GM19468 (cell line): ENCODE measurements at regions not wholly inside any gene's neighbourhood (a gene's known extent, or its start where the extent isn't known, plus 50 kb on each side); places are given as distances from the start of the nearest gene placed in this dataset.

Source experiments
- ATAC-seq: cut with Tn5 transposase; IDR thresholded peaks from one replicate; pipeline ENCODE4 v1.9.1; 2021; ENCODE audit warnings: mild to moderate bottlenecking, moderate library complexity, moderate number of reproducible peaks; ENCODE audit not compliant: unreplicated experiment; ENCODE audit errors: extremely low read depth

- no peak for ATAC-seq
These were observed 439.3 kb upstream of the ZNF608 start for GRCh38 chr5:125185740-125186139.

DNA sequence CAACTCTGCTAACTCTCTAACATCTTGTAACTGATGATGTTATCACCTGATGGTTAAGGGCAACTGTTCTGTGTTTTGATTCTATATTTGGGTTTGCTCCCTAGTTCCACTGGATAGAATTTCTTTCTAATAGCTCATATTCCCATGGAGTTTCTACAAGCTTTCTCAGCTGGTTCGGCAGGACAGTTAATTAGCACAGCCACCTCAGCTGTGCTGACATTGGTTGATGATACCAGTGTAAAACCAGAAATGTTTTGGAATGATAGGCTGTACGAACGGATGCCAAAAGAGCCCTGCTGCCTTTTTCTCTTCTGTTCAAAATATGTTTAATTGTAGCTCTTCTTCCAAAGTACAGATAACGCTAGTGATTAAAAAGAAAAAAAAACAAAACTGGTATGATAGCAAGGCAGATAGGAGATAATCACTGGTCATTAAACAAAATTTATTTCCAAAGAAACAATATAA, 440.5 kb upstream of the ZNF608 start:
- ATAC-seq = no peak

GRCh38 chr5:125189531-125189941, 443.1 kb upstream of the ZNF608 start:
- no peak for ATAC-seq

- no peak for ATAC-seq
These were observed 444.0 kb upstream of the ZNF608 start for GRCh38 chr5:125190232-125191087.

GRCh38 chr5:125194883-125195282, 448.4 kb upstream of the ZNF608 start:
- no peak for ATAC-seq

GRCh38 chr5:125196481-125197111, 450.2 kb upstream of the ZNF608 start:
- ATAC-seq = no peak

GRCh38 chr5:125197321-125197720, 450.9 kb upstream of the ZNF608 start:
- ATAC-seq = no peak

DNA sequence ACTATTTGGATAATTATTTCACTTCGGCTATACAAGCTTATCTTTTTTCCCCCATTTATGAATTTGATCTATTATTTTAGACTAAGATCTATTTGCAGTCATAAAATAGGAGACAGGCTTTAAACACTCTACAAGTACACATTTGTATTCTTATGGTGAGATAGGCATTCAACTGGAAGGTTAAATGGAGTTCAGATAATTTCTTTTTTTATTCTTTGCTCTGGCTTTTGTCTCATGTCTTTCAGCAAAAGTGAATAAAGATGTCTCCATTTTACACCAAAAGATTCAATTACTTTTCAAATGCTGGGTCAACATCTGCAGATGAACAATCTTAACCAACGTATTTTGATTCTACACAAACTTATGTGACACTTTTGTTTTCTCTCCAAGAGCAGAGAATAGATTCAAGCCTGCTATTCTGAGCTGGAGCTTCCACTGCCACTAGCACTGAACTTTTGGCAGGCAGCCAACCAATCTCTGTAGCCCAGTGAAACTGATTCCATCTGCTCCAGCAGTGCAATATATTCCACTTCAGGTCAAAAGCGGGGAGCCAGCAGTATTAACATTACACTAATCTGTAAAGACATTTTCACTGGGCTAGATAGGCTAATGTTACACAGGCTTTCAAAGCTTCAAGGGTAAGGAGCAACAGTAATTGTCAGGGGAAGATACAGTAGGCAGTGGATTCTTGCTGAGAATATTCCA, 452.0 kb upstream of the ZNF608 start:
- ATAC-seq = no peak

DNA sequence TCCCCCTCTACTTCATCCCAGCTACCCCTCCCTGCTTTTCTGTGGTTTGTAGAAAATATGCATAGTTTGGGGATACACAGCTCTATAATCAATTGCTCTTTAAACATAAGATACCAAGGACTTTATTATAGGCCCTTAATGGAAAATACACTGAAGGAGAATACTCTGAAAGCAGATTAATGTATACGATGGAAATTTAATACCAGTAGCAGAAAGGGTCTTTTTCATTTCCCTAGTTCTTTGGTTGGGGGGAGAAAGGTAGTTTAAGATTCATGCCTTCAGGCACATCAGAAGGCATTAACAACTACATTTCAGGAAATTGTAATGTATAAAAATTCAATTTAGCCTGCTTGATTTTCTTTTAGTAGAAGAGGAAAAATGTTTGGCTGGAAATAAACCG, 452.9 kb upstream of the ZNF608 start:
- ATAC-seq = no peak

DNA sequence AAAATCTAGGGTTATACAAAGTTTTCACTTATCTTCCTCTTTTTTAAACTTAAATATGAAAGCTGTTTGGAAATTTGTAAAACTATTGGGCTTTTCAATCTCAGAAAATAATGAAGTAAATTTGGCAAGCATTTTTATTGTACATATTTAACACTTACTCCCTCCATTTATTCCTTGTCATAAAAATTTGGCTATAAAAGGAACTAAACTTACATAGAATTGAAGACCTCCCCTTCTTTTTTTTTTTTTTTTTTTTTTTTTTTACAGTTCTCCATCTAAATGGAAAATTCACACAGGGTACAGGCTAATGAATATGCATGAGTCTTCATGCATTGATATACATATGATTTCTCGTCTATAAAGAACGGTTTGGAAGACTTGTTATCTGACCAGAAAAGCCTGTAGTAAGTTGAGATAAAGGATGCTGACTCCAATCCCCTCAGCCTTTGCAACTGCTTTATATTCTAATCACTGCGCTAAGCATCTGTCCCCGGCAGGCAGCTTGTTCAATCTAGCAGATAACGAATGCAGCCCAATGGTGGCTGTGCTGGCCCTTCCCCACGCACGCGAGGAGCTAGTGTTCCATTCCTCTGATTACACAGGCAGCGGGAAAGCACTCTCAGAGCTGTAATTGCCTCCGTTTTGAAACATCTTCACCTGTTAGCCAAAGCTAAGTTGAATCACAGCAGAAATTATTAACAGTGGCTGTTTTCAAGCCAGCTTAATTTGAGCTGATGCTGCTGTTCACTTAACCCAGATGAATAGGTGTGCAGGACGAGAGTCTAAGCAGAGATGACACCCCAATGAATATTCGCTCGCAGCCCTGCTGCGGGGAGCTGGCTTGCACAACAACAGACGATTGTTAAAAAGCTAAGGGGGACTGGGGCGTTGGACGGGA, 453.8 kb upstream of the ZNF608 start:
- ATAC-seq = no peak

DNA sequence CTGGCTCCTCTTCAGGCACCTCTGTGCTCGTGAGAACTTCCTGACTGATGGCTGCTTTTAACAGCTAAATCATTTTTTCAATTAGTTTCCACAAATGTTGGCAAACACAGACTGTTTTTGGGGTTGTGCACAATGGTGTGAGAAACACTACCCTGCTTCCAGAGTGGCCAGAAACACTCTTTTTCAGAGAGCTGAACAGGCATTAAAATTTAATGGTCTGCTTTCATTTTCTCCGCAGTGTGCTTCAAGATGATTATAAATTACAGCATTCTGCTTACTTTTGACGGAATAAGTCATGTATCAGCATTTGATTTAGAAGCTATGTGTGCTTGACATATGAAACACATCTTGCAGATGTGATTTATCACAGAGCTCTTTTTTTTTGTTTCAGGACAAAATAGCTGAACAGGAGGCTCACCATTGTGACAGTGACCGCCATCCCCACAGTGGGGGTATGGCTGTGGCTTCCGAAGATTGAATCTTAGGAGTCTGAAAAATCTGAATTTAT, 454.5 kb upstream of the ZNF608 start:
- ATAC-seq = no peak

DNA sequence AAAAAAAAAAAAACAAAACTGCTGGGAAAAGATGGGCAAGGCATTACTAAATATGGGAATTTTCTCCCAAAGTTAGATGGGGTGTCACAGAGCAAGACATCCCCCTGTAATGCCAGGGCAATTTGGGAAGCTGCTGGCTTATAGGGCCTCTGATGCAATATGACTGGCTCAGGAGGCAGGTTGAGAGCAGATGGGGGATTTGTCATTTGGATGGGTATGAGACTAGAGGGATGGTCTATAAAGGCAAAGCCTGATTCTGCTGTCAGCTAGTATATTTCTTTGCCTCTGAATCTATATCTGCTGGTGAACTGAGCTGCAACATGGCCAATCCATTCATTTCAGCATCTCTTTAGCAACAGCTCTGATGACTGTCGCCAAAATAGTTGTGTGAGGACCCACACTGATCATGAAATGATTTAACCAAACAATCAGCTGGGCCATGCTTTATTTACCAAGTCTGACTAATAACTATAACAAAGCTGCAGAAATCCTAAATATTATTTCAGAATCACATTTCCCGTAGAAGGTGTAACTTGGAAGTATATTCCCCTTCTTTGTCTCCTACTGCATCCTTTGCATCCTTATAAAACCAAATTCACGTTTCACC, 455.1 kb upstream of the ZNF608 start:
- ATAC-seq = no peak

DNA sequence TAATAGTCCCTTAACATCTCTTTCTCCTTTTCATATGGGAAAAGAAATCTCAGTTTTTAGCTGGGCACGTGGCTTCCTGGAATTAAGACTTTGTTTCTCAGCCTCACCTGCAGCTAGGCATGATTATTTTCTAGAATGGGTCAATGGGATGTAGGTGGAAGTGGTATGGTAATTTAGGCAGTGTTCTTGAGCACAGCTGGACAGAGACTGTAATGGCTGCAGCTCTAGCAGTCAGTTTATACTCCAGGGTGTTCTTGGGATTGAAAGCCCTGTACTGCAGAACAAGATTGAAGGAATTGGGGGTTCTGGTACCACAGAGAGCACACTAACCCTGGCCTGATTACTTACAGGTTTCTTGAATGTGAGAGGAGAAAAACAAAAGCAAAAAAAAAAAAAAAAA, 455.9 kb upstream of the ZNF608 start:
- ATAC-seq = no peak

DNA sequence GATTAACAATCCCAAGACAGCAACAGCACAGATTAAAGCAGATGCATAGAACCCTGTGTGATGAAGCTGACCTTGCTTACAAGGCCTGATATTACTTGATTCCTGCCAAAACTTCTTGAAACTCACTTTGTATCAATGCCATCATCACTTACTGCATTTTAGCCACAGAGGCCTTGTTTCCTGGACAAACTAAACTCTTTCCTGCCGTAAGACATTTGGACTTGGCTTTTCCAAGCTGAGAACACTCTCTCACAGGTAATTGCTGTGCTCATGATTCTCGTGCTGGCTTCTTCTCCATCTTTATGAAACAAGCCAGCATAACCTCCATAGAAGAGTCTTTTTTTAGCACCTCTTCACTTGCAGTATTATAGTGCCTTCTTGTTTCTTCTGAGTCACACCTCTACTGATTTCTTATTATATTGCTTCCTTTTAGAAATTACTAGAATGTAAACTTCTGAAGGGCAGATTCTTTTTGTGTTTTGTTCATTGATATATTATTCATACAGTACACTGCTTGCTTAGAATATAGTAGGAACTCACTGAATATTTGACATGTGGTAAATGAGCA, 456.5 kb upstream of the ZNF608 start:
- ATAC-seq = no peak

GRCh38 chr5:125203912-125204311, 457.5 kb upstream of the ZNF608 start:
- no peak for ATAC-seq

DNA sequence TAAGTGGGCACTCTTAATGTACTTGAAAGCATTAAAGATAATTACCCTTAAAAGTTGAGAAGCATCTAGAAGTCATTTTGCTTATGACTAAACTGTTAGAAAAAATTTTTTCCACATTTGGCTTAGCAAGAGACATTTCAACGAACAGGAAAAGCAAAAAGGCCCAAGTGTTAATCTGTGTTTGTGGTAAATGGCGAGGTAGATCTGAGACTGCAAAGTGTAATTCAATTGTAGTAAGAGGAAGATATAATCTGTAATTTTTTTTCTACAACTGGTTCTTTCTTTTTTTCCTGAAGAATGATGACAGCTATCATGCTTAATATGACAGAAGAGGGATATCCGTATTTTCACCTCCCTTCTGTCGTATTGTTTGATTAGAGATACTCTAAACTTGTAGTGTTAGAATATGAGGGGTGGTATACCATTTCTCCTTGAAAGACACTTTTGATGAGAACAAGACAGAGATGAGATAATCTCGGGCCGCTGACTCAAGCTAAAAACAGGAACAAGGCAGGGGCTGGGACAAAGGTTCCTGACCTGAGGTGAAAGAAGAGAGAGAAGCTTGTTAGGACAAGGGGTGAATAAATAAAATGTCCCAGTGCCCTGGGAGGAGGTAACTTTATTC, 459.3 kb upstream of the ZNF608 start:
- ATAC-seq = no peak

DNA sequence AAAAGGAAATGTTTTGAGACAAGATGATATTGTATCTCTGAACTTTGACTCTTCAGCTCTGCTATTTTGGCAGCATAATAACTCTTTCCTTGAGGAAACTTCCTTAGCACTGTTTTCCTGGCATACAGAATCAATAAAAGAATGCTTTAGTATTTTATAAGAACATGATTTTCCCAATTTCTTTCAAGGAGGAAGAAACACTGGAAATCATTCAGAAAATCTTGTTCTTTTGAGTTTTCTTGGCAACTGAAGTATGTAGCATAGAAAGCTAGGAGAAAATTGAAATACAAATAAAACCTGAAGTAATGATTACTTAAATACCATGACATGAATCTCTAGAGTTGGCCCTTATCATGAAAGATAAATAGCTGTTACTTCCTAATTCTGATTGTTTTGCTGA, 461.4 kb upstream of the ZNF608 start:
- ATAC-seq = no peak

DNA sequence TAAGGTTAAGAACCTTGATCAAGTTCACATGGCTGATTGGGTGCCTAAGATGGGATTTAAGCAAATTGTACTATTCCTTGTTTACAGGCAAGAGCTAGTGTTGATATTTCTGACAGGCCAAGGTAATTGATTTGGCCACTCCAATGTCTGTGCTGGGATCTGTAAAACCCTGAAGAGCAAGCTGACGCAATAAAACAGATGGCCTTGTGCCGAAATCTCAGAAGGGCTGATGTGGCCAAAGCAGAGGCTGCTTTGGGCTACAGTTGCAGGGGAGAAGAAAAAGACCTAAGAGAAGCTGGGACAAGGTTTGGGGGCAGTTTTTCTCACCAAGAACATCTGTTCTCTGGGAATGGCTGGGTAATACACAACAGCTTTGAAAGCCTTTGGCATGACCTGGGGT, 463.2 kb upstream of the ZNF608 start:
- no peak for ATAC-seq
